ENCODE measurements at regions not wholly inside any gene's neighbourhood (a gene's known extent, or its start where the extent isn't known, plus 50 kb on each side); places are given as distances from the start of the nearest gene placed in this dataset.

DNA sequence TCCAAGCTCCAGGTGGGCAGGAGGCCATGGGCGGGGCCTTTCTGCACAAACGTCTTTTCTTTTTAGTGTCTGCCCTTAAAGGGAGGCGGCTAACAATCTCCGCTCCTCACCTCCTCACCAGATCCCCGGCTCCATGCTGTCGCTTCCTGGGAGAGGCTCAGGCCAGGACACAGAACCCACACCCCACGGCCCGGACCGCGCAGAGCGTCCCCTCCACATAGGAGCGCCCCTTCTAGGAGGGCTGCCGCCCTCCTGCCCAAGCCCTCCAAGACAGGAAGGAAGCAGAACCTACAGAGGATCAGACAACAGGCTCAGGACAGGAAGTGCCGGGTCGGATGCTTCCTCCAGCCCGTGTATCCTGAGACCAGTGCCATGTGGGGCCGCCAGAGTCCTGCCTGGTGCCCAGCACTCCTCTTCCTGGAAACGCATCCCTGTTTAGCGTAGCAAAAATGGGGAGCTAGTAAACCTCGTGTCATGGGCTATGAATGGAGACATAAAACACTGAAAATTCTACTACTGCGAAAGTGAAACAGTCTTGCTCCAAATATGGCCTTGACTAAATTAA lies 83.2 kb upstream of the ATP10A start:
- no peak for DNase-seq
- Mint-ChIP-seq H3K27me3 (ENCODE audit: low read depth) (no peaks in the 10 kb centered on the region), H3K36me3 (ENCODE audit: low read depth) (no peaks in the 10 kb centered on the region), H3K4me3 (no peak overlapping the region), H3K9me3 (no peaks in the 10 kb centered on the region), H3K4me1 (ENCODE audit: low read depth) (peaks cover 2% of the 10 kb centered on the region), H3K27ac (no peak overlapping the region)
- CTCF ChIA-PET, result interaction anchor here (1.0 kb wide), 1 partner anchor 198 kb away, joined by 3 read pairs; no protein-coding TSS in a partner anchor
- intact Hi-C loops (cut with micrococcal nuclease), result no loop called here

GRCh38 chr15:25944386-25944785 lies 81.3 kb upstream of the ATP10A start:
- H3K27ac Mint-ChIP-seq, result no peak overlapping the region
- intact Hi-C loops (cut with micrococcal nuclease), result no loop called here
- no peak overlapping the region for H3K4me3 Mint-ChIP-seq
- CTCF ChIA-PET, result interaction anchor here (0.5 to 1.3 kb wide), 4 partner anchors 49 to 248 kb away, joined by 3 to 4 read pairs (median 4); no protein-coding TSS in a partner anchor
- H3K9me3 Mint-ChIP-seq, result no peaks in the 10 kb centered on the region
- H3K27me3 Mint-ChIP-seq (ENCODE audit: low read depth), result no peaks in the 10 kb centered on the region
- no peak for DNase-seq
- peaks cover 2% of the 10 kb centered on the region for H3K4me1 Mint-ChIP-seq (ENCODE audit: low read depth)
- H3K36me3 Mint-ChIP-seq (ENCODE audit: low read depth), result no peaks in the 10 kb centered on the region

- intact Hi-C loops (cut with micrococcal nuclease), result no loop called here
- CTCF ChIA-PET, result interaction anchor here (0.6 kb wide), 1 partner anchor 10 kb away, joined by 5 read pairs; no protein-coding TSS in a partner anchor
- H3K4me3 Mint-ChIP-seq, result no peak overlapping the region
- no peaks in the 10 kb centered on the region for H3K27me3 Mint-ChIP-seq (ENCODE audit: low read depth)
- DNase-seq, result no peak
- H3K4me1 Mint-ChIP-seq (ENCODE audit: low read depth), result peaks cover 2% of the 10 kb centered on the region
- H3K36me3 Mint-ChIP-seq (ENCODE audit: low read depth), result no peaks in the 10 kb centered on the region
- no peaks in the 10 kb centered on the region for H3K9me3 Mint-ChIP-seq
- no peak overlapping the region for H3K27ac Mint-ChIP-seq
Measured at GRCh38 chr15:25943831-25944230, 80.7 kb upstream of the ATP10A start.

DNA sequence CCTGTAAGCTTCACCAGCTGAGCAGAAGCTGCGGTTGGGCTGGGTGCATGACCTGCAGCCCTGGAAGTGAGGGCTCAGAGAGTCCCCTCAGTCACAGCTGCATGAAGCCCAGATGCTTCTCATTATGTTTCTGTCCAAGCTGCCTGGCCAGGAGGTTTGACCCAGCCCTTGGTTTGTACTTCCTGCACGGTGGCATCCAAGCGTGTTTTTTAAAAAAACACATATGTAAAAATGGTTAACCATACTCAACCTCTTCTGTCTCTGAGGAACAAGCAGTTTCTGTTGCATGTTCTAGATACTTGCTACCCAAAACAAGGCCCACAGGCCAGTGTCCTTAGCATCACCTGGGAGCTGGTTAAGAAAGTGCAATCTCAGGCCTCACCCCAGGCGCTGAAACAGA lies 76.0 kb upstream of the ATP10A start:
- CTCF ChIA-PET, result no interaction called here
- intact Hi-C loops (cut with micrococcal nuclease), result no loop called here

GRCh38 chr15:25937796-25938195 lies 74.7 kb upstream of the ATP10A start:
- H3K27me3 Mint-ChIP-seq (ENCODE audit: low read depth), result no peaks in the 10 kb centered on the region
- no peaks in the 10 kb centered on the region for H3K9me3 Mint-ChIP-seq
- intact Hi-C loops (cut with micrococcal nuclease), result no loop called here
- no peaks in the 10 kb centered on the region for H3K36me3 Mint-ChIP-seq (ENCODE audit: low read depth)
- no peak for DNase-seq
- peaks cover 6% of the 10 kb centered on the region for H3K4me1 Mint-ChIP-seq (ENCODE audit: low read depth)
- H3K27ac Mint-ChIP-seq, result no peak overlapping the region
- CTCF ChIA-PET, result no interaction called here
- H3K4me3 Mint-ChIP-seq, result no peak overlapping the region

More for the DNA sequence above, 76.0 kb upstream of the ATP10A start:
- Mint-ChIP-seq H3K9me3 (no peaks in the 10 kb centered on the region), H3K36me3 (ENCODE audit: low read depth) (no peaks in the 10 kb centered on the region), H3K4me3 (no peak overlapping the region), H3K27me3 (ENCODE audit: low read depth) (no peaks in the 10 kb centered on the region), H3K4me1 (ENCODE audit: low read depth) (no peaks in the 10 kb centered on the region), H3K27ac (no peak overlapping the region)
- DNase-seq, result no peak

GRCh38 chr15:25936004-25936403 lies 72.9 kb upstream of the ATP10A start:
- no peaks in the 10 kb centered on the region for H3K27me3 Mint-ChIP-seq (ENCODE audit: low read depth)
- H3K27ac Mint-ChIP-seq, result no peak overlapping the region
- intact Hi-C loops (cut with micrococcal nuclease), result no loop called here
- H3K4me1 Mint-ChIP-seq (ENCODE audit: low read depth), result peaks cover 6% of the 10 kb centered on the region
- no peaks in the 10 kb centered on the region for H3K9me3 Mint-ChIP-seq
- CTCF ChIA-PET, result interaction anchor here (0.6 to 0.9 kb wide), 2 partner anchors 24 to 204 kb away, joined by 3 to 4 read pairs; no protein-coding TSS in a partner anchor
- H3K4me3 Mint-ChIP-seq, result no peak overlapping the region
- H3K36me3 Mint-ChIP-seq (ENCODE audit: low read depth), result no peaks in the 10 kb centered on the region
- DNase-seq, result no peak

DNA sequence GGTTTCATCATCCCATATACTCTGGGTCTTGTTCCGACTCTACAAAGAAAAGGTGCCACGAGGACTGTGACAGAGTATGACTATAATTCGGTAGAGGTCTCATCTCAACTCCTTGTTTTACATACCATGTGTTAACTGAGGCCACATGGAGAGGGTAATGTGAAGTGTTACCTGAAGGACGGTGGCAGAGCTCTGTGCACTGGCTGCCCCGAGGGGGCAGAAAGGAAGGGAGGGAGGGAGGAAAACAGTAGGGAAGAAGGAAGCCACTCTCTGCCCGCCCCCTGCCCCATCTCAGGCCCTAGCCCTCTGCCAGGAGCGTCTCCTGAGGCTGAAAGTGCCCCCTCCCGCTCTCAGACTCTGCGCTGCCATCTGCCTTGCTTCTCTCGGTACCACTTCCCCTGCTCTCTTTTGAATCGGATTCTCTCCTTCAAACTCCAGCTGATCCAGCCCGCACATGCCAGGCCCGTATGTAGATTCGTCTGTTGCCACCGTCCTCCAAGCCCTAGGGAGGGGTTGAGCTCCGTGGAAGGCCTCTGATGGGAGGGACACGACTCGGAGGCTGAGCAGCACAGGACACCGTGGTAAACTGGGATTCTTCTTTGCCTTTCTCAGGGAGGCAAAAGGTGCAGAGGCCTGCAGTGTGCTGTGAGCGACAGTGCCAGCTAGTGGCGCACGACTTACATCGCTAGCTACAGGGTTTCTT lies 70.5 kb upstream of the ATP10A start:
- intact Hi-C loops (cut with micrococcal nuclease), result loop anchor here (1.0 to 5.0 kb wide), 6 partner anchors 73 to 425 kb away; no protein-coding TSS in a partner anchor
- Mint-ChIP-seq H3K27ac (peak overlapping the region; percentile 60), H3K4me3 (peak overlapping the region; percentile 82)

DNA sequence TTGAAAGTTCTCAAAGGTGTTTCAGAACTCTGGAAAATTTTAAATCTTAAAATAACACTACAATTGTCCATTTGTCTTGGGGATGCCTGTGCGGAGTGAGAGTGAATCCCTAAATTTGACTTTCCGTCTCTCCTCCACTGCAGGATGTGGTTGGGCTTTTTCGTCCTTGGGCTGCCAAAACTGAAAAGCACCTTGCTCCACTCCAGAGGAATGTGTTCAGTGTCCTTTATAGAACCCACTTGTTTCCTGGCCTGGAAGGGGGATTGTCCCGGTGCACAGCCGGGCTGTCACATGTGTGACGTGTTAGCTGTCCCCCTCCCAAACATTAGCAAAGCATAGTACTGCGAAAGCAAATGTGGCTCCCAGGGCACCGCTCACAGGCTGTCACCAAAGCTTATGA lies 69.6 kb upstream of the ATP10A start:
- H3K36me3 Mint-ChIP-seq (ENCODE audit: low read depth), result peaks cover 4% of the 10 kb centered on the region
- H3K9me3 Mint-ChIP-seq, result peaks cover 11% of the 10 kb centered on the region
- peaks cover 6% of the 10 kb centered on the region for H3K4me1 Mint-ChIP-seq (ENCODE audit: low read depth)
- no peak overlapping the region for H3K27ac Mint-ChIP-seq
- no peak overlapping the region for H3K4me3 Mint-ChIP-seq
- CTCF ChIA-PET, result interaction anchor here (1.1 to 3.8 kb wide), 14 partner anchors 8 to 423 kb away, joined by 3 to 23 read pairs (median 6); no protein-coding TSS in a partner anchor
- H3K27me3 Mint-ChIP-seq (ENCODE audit: low read depth), result peaks cover 2% of the 10 kb centered on the region
- intact Hi-C loops (cut with micrococcal nuclease), result loop anchor here (5.0 kb wide), 1 partner anchor 150 kb away; no protein-coding TSS in a partner anchor
- DNase-seq, result no peak

More for the DNA sequence above, 70.5 kb upstream of the ATP10A start:
- peaks cover 6% of the 10 kb centered on the region for H3K4me1 Mint-ChIP-seq (ENCODE audit: low read depth)
- CTCF ChIA-PET, result interaction anchor here (0.6 to 3.8 kb wide), 52 partner anchors 8 to 556 kb away, joined by 3 to 23 read pairs (median 4); no protein-coding TSS in a partner anchor
- H3K36me3 Mint-ChIP-seq (ENCODE audit: low read depth), result peaks cover 4% of the 10 kb centered on the region
- H3K27me3 Mint-ChIP-seq (ENCODE audit: low read depth), result peaks cover 2% of the 10 kb centered on the region
- H3K9me3 Mint-ChIP-seq, result peaks cover 11% of the 10 kb centered on the region
- peak; percentile 85 for DNase-seq

- DNase-seq, result no peak
- peaks cover 6% of the 10 kb centered on the region for H3K4me1 Mint-ChIP-seq (ENCODE audit: low read depth)
- H3K9me3 Mint-ChIP-seq, result peaks cover 11% of the 10 kb centered on the region
- intact Hi-C loops (cut with micrococcal nuclease), result loop anchor here (5.0 kb wide), 1 partner anchor 150 kb away; no protein-coding TSS in a partner anchor
- H3K36me3 Mint-ChIP-seq (ENCODE audit: low read depth), result peaks cover 4% of the 10 kb centered on the region
- no peak overlapping the region for H3K4me3 Mint-ChIP-seq
- H3K27ac Mint-ChIP-seq, result no peak overlapping the region
- peaks cover 2% of the 10 kb centered on the region for H3K27me3 Mint-ChIP-seq (ENCODE audit: low read depth)
- CTCF ChIA-PET, result interaction anchor here (1.1 to 3.8 kb wide), 3 partner anchors 9 to 222 kb away, joined by 3 to 18 read pairs (median 3); no protein-coding TSS in a partner anchor
Measured at GRCh38 chr15:25931851-25932250, 68.7 kb upstream of the ATP10A start.

DNA sequence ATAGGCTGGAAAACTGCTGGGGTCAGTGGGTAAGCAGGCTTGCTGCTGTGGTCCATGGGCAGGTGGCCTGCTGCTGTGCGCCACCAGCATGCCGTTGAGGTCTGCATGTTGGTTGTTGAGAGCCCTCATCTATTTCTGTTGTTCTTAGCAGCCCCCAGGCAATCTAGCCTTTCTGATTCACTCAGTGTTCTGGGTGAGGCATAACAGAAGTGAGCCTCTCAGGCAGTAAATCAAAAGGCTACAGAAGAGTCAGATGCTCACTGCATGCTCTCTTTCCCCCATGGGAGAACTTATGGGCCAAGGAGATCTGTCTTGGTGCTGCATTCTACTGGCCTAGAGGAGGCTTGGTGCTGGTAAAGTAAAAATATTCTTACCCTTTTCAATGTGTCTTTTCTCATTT lies 67.8 kb upstream of the ATP10A start:
- Mint-ChIP-seq H3K9me3 (peaks cover 11% of the 10 kb centered on the region), H3K4me3 (no peak overlapping the region), H3K36me3 (ENCODE audit: low read depth) (peaks cover 4% of the 10 kb centered on the region), H3K27ac (no peak overlapping the region), H3K27me3 (ENCODE audit: low read depth) (peaks cover 2% of the 10 kb centered on the region), H3K4me1 (ENCODE audit: low read depth) (peaks cover 6% of the 10 kb centered on the region)
- CTCF ChIA-PET, result no interaction called here
- intact Hi-C loops (cut with micrococcal nuclease), result loop anchor here (5.0 kb wide), 1 partner anchor 151 kb away; no protein-coding TSS in a partner anchor
- DNase-seq, result no peak
